Keratinocyte (primary cell): ENCODE measurements at regions not wholly inside any gene's neighbourhood (a gene's known extent, or its start where the extent isn't known, plus 50 kb on each side); places are given as distances from the start of the nearest gene placed in this dataset.

Source experiments
- DNase-seq: peaks from one replicate; pipeline ENCODE4 v3.0.0-alpha.2; 2011; ENCODE audit warnings: low read depth, missing footprints, low spot score
- FAIRE-seq: peaks from 2 replicates; lab custom pipeline; 2011; peaks lifted over from hg19 to GRCh38; lab: Jason Lieb, UNC
- H2AFZ ChIP-seq: 2 replicates; pipeline ENCODE4 v1.6.0; 2012; ENCODE audit warnings: low read length, control low read depth, inconsistent platforms; ENCODE audit not compliant: control insufficient read depth
- H3K27ac ChIP-seq: 2 replicates; pipeline ENCODE4 v1.5.1; 2011; ENCODE audit warnings: low read length; ENCODE audit not compliant: control insufficient read depth, insufficient read depth
- H3K27me3 ChIP-seq: 3 replicates; pipeline ENCODE4 v1.6.0; 2011; ENCODE audit warnings: low read length; ENCODE audit not compliant: control insufficient read depth, insufficient read depth; ENCODE audit errors: extremely low read depth
- H3K36me3 ChIP-seq, 2 experiments: 2 replicates in 1 of 2; 3 replicates in 1 of 2; pipeline ENCODE4 v1.5.1; 2011; ENCODE audit warnings: low read length in 2 of 2, mild to moderate bottlenecking in 1 of 2; ENCODE audit not compliant: control insufficient read depth in 2 of 2, insufficient read depth in 2 of 2; ENCODE audit errors: extremely low read depth in 1 of 2
- H3K4me1 ChIP-seq: 3 replicates; pipeline ENCODE4 v1.5.1; 2011; ENCODE audit warnings: low read length; ENCODE audit not compliant: control insufficient read depth, insufficient read depth; ENCODE audit errors: extremely low read depth
- H3K4me2 ChIP-seq: 3 replicates; pipeline ENCODE4 v1.6.0; 2011; ENCODE audit warnings: low read depth, low read length; ENCODE audit not compliant: control insufficient read depth, insufficient read depth; ENCODE audit errors: extremely low read depth
- H3K4me3 ChIP-seq, 3 experiments: fragments of 200-600 bp in 1 of 3; sonication (generic) in 1 of 3; 2 replicates in 2 of 3; 3 replicates in 1 of 3; pipeline ENCODE4 v1.5.1; 2011 to 2016; ENCODE audit warnings: low read length in 3 of 3, mild to moderate bottlenecking in 3 of 3, control low read depth in 2 of 3, inconsistent platforms in 1 of 3, low read depth in 1 of 3, mixed read lengths in 1 of 3, mixed run types in 1 of 3, moderate library complexity in 1 of 3; ENCODE audit not compliant: control insufficient read depth in 2 of 3, insufficient read depth in 2 of 3; ENCODE audit errors: extremely low read depth in 1 of 3
- H3K79me2 ChIP-seq: 2 replicates; pipeline ENCODE4 v1.6.0; 2012; ENCODE audit warnings: low read length; ENCODE audit not compliant: control insufficient read depth, insufficient read depth
- H3K9ac ChIP-seq: 3 replicates; pipeline ENCODE4 v1.6.0; 2011; ENCODE audit warnings: low read length; ENCODE audit not compliant: control insufficient read depth, insufficient read depth; ENCODE audit errors: extremely low read depth
- H3K9me1 ChIP-seq: 3 replicates; pipeline ENCODE4 v1.6.0; 2011; ENCODE audit warnings: low read length; ENCODE audit not compliant: control insufficient read depth, insufficient read depth; ENCODE audit errors: extremely low read depth
- H3K9me3 ChIP-seq: 2 replicates; pipeline ENCODE4 v1.5.1; 2012; ENCODE audit warnings: low read depth, low read length; ENCODE audit not compliant: control insufficient read depth
- H4K20me1 ChIP-seq: 3 replicates; pipeline ENCODE4 v1.6.0; 2011; ENCODE audit warnings: low read length; ENCODE audit not compliant: control insufficient read depth, insufficient read depth; ENCODE audit errors: extremely low read depth
- EZH2 ChIP-seq: IDR thresholded peaks from one replicate; pipeline ENCODE4 v1.6.1; 2012; ENCODE audit warnings: inconsistent platforms, mild to moderate bottlenecking, low read length, moderate library complexity
- dilution Hi-C: fragments of 300-500 bp; cut with MboI; formaldehyde crosslinking; loops from one replicate; pipeline ENCODE4 v1.7.0; 2020; ENCODE audit warnings: low sequenced_read_pairs; ENCODE audit not compliant: extremely low pct_ligation_motif_present
- TF ChIP-seq, protein P1 (sequence below), 3 experiments: IDR thresholded peaks in 1 of 3; conservative IDR thresholded peaks in 1 of 3; optimal IDR thresholded peaks in 1 of 3; 2 replicates in 2 of 3; 3 replicates in 1 of 3; pipeline versions ENCODE3 to v1.5.1; 2011; ENCODE audit warnings: low read length in 3 of 3, mild to moderate bottlenecking in 3 of 3, moderate library complexity in 2 of 3, control low read depth in 1 of 3, inconsistent platforms in 1 of 3; ENCODE audit not compliant: insufficient read depth in 2 of 3; ENCODE audit errors: extremely low read depth in 1 of 3

DNA sequence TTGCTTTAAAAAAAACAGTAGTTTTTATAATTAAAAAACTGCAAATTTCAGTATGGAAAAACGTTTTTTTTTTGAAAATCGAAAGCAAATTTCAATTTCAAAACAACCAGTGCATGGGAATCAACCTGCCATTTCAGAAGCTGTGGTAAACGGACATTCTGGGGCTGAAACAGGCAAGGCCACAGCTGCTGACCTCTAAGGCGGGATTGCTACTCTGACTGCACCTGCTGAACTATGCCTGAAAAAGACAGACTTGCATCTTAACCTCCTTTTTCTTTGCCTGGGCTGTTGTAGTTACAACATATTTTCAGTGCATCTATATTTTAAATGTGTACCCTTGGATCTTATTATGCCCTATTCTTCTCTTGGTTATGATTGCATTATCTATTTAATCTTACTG is 303.0 kb upstream of the SP8 start:
- DNase-seq (no peak), FAIRE-seq (no peak)
- Histone ChIP-seq H3K4me1 (peaks cover 12% of the 10 kb centered on the region), H3K9ac (no peak overlapping the region), H3K27me3 (no peaks in the 10 kb centered on the region), H3K9me1 (no peaks in the 10 kb centered on the region), H3K9me3 (no peaks in the 10 kb centered on the region), H3K79me2 (no peaks in the 10 kb centered on the region), H3K4me3 (no peak overlapping the region), H4K20me1 (no peaks in the 10 kb centered on the region), H3K4me2 (no peak overlapping the region), H3K27ac (no peak overlapping the region), H2AFZ (no peak overlapping the region), H3K36me3 (no peaks in the 10 kb centered on the region)
- TF ChIP-seq EZH2 = no peak
- TF ChIP-seq, protein P1, sequence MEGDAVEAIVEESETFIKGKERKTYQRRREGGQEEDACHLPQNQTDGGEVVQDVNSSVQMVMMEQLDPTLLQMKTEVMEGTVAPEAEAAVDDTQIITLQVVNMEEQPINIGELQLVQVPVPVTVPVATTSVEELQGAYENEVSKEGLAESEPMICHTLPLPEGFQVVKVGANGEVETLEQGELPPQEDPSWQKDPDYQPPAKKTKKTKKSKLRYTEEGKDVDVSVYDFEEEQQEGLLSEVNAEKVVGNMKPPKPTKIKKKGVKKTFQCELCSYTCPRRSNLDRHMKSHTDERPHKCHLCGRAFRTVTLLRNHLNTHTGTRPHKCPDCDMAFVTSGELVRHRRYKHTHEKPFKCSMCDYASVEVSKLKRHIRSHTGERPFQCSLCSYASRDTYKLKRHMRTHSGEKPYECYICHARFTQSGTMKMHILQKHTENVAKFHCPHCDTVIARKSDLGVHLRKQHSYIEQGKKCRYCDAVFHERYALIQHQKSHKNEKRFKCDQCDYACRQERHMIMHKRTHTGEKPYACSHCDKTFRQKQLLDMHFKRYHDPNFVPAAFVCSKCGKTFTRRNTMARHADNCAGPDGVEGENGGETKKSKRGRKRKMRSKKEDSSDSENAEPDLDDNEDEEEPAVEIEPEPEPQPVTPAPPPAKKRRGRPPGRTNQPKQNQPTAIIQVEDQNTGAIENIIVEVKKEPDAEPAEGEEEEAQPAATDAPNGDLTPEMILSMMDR (optimal IDR thresholded peaks at IDR 0.05 in 1 of 3, IDR thresholded peaks at IDR 0.05 in 1 of 3, conservative IDR thresholded peaks at IDR 0.05 in 1 of 3; ENCODE audit: extremely low read depth in 1 of 3, insufficient read depth in 2 of 3, low read length in 3 of 3) = no peak
- dilution Hi-C loops = no loop called here

- no peak overlapping the region for H3K27ac ChIP-seq
- no peaks in the 10 kb centered on the region for H3K9me1 ChIP-seq
- no peaks in the 10 kb centered on the region for H3K4me1 ChIP-seq
- no peak overlapping the region for H3K4me3 ChIP-seq
- TF ChIP-seq, protein P1 (optimal IDR thresholded peaks at IDR 0.05 in 1 of 3, IDR thresholded peaks at IDR 0.05 in 1 of 3, conservative IDR thresholded peaks at IDR 0.05 in 1 of 3; ENCODE audit: extremely low read depth in 1 of 3, insufficient read depth in 2 of 3, low read length in 3 of 3) = no peak
- TF ChIP-seq EZH2 = no peak
- no peak overlapping the region for H3K4me2 ChIP-seq
- no peaks in the 10 kb centered on the region for H4K20me1 ChIP-seq
- DNase-seq (no peak), FAIRE-seq (no peak)
- dilution Hi-C loops = no loop called here
- H3K9me3 ChIP-seq = no peaks in the 10 kb centered on the region
- H3K9ac ChIP-seq = no peak overlapping the region
- no peak overlapping the region for H2AFZ ChIP-seq
- H3K27me3 ChIP-seq = no peaks in the 10 kb centered on the region
- no peaks in the 10 kb centered on the region for H3K79me2 ChIP-seq
- no peaks in the 10 kb centered on the region for H3K36me3 ChIP-seq
Observed at GRCh38 chr7:21092766-21093702, 306.3 kb upstream of the SP8 start.
